GM21515 (cell line): ENCODE measurements at regions not wholly inside any gene's neighbourhood (a gene's known extent, or its start where the extent isn't known, plus 50 kb on each side); places are given as distances from the start of the nearest gene placed in this dataset.
"Not testable (repeated sequence)": the region's sequence is repeated elsewhere in the genome, so short reads cannot be mapped to it uniquely, and the experiment has no call there.

Experiments
- ATAC-seq: cut with Tn5 transposase; IDR thresholded peaks from one replicate; pipeline ENCODE4 v1.9.1; 2021; ENCODE audit not compliant: unreplicated experiment

DNA sequence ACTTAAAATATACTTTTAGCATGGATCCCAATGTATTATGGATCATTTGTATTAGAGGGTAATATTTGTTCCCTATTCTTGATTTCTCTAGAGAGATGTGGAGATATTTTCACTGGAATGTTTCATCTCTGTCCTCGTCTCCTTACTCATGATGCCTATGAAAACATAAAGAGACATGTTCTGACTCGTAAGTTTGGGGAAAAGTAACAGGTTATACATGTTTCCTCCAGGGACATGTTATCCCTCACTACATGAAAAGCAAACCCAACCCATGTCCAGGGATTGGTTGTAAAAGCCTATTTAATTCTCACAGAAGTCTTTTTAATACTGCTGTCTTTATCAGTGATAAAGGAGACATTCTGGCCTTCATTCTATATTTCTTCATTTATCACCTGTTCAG is 621.4 kb downstream of the GABRG1 start:
- no peak for ATAC-seq

DNA sequence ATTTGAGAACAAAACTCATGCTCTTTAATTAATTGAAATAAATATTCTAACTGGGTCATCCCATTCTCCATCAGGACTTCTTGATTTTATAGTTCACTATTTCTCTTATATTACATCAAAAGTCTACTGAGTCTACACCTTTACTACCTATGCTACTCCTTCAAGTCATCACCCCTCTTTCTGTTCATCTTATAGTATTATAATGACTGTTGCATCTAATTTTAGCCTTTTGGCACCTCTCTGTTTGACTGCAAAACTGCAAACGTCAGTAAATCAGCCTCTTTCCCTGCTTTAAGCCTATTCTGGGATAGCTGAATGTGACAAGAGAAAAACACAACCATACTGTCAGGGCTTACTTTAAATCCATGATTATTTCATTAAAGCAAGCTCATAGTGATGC is 639.1 kb downstream of the GABRG1 start:
- no peak for ATAC-seq

DNA sequence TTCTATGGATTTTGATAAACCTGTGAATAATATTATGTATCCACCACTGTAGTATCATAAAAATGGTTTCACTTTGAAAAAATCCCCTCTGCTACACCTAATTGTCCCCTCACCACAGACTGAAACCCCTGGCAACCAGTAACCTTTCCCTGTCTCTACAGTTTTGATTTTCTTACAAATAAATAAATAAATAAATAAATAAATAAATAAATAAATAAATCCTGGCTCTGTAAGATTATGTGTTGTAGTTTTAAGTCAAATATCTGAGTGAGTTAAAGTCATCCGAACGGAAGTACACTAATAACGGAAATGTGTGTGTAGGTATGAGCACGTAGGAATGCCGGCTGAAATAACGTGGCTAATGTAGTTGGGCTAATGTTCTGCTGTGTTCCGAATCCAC is 641.5 kb downstream of the GABRG1 start:
- no peak for ATAC-seq

DNA sequence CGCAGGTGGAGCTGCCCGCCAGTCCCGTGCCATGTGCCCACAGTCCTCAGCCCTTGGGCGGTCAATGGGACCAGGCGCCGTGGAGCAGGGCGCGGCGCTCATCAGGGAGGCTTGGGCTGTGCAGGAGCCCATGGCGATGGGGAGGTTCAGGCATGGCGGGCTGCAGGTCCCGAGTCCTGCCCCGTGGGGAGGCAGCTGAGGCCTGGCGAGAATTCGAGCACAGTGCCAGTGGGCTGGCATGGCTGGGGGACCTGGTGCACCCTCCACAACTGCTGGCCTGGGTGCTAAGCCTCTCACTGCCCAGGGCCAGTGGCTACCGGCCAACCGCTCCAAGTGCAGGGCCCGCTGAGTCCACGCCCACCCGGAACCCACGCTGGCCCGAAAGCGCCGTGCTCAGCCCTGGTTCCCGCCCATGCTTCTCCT is 646.5 kb downstream of the GABRG1 start:
- no peak for ATAC-seq

DNA sequence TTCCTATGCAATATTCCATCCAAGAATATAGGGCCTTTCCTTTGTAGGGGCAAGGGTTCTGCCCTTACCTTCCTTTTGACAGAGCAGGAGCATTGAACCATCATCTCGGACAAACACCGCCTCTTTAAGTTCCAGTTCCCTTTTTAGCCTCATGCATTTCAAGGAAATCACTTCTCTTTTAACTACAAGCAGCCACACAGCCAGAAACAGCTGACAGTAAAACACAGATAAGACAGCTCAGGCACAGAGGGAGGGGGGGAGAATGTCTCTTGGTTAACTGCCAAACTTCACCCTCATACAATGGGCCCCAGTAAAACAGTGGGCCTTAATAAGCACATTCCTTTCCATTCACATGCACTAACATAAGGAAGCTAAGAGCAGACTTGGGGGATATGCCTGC is 648.3 kb downstream of the GABRG1 start:
- no peak for ATAC-seq

DNA sequence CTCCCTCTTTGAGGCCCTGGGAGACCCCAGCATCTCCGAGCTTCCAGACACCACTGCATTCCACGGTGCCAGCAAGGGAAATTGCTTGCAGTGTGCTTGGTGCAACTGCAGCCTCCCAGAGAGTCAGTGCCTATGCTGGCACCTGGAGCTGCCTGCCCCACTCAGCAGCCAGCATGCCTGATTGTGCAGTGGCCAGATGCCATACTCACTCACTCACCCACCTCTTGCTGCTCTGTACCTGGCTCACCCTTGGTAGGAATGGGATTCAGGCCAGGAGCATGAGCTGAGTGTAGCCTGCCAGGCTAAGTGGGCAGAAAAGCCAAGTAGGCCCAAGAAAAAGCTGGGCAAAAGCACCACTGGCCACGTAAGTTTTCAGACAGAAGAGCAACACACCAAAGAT is 651.4 kb downstream of the GABRG1 start:
- ATAC-seq, result no peak

DNA sequence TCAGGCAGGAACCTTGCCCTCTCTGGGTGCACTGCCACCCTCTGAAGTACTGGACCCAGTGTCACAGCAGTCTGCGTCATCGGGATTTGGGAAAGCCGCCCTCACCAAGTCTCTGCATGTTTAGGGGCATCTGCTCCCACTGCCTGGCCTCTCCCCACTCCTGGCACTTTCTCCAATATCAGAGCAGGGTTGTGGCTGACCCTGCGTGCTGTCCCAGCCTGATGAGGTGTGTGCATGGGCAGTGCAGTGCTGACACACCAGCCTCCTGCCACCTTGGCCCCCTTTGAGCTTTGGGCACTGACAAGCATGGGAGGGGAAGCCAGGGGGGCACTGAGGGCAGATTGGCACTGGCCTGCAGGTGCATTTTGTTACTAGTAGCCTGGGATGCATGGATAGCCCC is 652.5 kb downstream of the GABRG1 start:
- ATAC-seq, result no peak

DNA sequence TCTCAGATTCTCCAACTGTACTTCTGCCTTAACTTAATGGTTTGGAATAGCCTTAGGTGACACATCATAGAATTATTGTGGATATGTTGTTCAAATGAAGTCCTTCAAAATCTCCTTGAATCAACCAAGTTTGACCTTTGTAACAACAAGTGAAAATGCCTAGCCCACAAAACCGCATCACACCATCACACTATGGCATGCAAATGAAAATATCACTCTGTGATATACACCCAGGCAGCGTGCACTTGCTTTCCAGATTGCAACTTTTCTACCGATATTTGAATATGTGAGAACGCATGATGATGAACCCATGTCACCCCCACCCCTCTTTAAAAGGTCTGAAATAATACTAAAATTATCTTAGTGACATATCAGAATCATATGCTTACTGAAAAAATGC is 656.7 kb downstream of the GABRG1 start:
- no peak for ATAC-seq

DNA sequence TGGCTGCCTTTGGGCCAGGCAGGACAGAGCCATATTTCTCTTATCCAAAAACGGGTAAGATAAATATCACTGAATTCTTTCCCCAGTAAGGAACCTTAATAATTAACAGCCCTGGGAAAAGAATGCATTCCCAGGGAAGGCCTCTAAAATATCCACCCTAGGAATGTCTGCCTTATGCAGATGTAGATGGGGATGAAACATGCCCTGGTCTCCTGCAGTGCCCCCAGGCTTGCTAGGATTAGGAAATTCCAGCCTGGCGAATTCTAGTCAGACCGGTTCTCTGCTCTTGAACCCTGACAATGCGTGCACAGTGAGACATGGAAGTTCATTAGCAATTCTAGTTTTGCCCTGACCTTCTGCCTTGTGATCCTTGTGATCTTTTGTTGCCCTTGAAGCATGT is 663.7 kb downstream of the GABRG1 start:
- not testable (repeated sequence) for ATAC-seq

DNA sequence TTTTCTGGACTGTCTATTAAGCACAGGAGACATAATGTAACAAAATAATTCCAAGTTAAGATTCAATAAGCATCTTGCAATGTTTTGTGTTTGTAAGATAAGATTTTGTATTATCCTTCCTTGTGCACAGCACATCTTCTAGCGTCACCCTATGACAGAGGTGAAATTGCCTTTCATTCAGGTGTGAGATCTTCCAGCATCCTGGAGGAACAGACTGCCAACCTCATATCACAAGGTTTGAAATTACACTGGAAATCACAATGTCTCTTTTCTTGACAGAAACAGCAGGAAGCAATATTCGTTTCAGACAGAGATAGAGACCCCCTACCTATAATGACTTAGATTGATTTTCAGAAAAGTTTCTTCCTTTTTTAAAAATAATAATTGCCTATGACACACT is 668.6 kb downstream of the GABRG1 start:
- no peak for ATAC-seq

DNA sequence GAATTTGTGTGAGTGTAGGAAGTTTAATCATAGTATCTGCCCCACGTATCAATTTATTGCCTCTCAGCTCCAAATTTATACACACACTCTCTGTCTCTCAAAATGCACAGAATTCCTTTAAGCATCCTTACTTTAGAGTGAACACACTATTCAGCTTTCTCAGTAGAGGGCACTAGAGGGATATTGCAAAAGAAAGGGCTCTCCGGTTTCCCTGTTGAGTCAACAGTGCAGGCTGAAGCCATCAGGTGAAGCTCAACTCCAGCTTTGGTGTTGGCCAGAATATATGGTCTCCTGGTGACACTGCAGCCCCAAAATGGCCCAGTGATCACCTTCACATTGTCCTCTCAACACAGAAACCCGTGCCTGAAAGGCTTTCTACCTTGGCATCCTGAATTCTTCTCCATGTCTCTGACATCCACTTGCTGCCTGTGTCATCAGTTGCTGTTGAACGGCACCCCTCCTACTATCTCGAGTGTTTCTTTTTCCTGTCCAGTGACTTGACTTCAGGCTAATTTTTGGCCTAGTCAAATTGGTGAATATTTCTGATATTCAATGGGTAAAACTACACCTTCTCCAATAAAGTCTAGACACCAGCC is 670.5 kb downstream of the GABRG1 start:
- no peak for ATAC-seq

DNA sequence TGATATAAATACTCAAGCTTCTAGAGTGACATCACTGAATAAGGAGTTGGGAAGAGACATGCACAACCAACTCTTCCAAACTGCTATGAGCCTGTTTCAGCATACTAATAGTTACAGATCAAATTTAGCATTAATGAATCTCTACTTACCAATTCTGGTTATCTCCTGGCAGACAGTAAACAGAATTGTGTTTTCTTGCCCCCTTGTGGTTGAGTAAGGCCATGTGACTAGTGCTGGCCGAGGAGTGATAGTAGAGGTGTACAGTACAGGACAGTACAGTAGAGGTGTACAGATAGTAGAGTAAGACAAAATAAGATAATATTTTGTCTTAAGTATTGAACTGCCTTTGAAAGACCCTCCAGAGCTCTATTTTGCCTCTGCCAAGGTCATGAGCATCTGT is 681.4 kb downstream of the GABRG1 start:
- ATAC-seq, result no peak

DNA sequence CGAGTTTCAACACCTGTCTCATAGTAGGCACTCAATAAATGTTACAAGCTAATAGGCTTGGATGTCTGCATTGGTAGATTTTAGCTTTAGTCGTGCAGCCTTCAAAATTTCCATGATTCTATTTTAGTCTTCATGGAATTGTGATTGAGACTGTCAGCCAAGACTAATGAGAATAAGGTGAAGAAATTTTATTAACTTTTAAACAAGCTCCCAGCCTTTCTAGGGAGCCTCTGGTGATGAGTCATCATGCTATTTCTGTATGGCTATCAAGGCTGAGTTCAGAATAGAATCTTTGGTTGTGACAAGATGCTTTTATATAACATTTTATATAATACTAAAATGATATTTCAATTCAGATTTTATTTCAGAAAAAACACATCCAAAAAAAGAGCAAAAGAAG is 685.8 kb downstream of the GABRG1 start:
- no peak for ATAC-seq

DNA sequence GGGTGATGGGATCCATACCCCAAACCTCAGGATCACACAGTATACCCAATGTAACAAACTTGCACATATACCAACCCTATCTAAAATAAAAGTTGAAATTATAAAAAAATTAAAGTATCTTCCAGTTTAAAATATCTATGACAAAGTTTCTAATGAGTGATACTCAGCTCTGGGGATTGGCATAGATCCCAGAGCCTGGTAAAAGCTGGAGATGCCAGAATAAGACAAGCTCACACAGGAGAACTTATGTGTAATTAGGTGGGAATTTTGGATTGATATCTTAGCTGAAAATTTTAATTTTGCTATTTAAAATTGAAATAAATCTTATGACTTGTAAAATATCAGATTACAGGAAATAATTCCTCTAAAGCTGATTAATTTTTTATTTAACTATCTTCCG is 686.5 kb downstream of the GABRG1 start:
- ATAC-seq, result no peak

DNA sequence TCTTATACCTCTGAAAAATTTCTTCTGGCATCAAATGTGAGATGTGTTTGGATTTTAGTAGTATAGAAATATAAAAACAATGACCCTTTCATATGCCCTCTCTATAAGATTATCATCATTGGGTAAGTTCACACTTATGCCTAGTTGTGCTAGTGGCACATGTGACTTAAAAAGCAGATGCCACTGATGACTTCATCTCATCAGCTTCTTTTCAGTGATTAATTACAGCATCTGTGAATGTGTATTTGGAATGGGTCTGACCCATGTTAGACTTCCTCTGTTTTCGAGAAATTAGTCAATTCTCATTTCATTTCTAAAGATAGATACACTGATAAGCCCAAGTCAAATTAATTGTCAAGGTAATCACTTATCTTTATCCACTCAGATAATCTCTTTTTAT is 698.7 kb downstream of the GABRG1 start:
- no peak for ATAC-seq

DNA sequence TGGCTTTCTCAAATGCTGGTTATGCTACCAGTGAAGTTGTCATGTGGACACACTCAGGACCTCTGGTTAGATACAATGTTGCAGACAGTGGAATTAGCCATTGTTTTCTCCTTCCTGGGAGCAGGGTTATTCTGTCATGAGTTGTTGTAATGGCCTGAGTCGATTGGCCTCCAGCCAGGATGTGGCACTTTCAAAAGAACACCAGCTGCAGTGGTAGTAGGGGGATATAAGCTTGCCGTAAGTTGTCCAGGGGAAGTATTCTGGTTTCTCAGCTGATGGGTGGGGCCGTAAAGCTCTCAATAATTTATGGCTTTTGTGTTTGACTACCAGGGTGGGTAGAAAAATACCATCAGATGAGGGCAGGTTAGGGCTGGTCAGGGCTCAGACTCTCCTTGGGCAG is 697.5 kb upstream of the GNPDA2 start:
- ATAC-seq, result no peak

DNA sequence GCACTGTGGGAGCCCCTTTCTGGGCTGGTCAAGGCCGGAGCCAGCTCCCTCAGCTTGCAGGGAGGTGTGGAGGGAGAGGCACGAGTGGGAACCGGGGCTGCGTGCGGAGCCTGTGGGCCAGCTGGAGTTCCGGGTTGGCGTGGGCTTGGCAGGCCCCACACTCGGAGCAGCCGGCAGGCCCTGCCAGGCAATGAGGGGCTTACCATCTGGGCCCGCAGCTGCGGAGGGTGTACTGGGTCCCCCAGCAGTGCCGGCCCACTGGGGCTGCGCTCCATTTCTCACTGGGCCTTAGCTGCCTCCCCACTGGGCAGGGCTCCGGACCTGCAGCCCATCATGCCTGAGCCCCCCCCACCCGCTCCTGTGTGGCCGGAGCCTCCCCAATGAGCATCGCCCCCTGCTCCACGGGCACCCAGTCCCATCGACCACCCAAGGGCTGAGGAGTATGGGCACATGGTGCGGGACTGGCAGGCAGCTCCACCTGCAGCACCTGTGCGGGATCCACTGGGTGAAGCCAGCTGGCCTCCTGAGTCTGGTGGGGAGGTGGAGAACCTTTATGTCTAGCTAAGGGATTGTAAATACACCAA is 693.8 kb upstream of the GNPDA2 start:
- ATAC-seq, result not testable (repeated sequence)

DNA sequence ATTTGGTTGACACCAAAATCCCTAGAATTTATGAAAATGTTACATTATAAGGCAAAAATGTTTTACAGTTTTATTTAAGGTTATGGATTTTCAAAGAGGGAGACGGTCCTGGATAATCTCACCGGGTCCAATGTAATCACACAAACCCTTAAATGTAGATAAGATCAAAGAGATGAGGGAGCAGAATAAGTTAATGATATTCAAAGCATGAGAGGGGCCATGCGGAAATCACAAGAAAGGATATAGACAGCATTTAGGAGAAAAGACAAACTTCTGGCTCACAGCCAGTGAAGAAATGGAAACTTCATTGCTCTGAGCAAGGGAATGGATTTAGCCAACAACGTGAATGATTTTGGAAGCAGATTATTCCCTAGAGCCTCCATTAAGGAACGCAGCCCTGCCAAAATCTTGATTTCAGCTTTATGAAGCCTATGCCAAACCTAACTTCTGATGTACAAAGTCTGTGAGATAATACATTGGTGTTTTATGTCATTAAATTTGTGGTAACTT is 684.4 kb upstream of the GNPDA2 start:
- no peak for ATAC-seq

DNA sequence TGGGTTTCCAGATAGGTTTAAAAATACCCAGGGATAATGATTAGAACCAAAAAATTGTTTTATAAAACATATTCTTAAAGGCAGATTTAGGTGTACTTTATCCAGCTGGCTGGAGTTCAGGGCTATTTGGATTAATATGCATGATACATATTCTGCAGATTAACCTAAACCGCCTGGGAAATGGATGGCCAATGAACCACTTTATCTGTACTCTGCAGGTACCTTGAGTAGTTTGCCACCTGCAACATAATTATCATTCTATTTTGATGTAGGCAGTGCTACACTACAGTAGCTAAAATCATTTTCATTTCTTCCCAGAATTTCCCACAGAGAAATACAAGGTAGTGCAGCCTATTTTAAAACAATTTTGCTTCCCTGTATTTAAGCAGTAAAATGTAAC is 683.2 kb upstream of the GNPDA2 start:
- no peak for ATAC-seq

DNA sequence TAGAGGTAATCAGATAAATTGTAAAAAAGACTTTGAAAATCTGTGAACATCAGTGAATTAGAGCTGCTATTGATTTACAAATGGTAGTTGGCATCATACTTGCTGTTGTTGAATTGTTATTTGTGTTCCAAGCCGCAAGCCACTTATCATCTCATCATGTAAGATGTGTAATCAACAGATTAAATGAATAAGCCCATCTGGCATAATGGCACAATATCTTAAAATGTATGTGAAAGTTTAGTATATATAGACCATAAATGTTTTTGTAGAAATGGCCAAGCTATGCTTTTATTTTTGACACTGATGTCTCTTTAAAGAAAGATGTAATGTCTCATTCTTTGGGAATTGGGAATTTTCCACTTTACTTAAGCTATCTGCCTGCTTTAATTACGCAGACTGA is 682.6 kb upstream of the GNPDA2 start:
- no peak for ATAC-seq

DNA sequence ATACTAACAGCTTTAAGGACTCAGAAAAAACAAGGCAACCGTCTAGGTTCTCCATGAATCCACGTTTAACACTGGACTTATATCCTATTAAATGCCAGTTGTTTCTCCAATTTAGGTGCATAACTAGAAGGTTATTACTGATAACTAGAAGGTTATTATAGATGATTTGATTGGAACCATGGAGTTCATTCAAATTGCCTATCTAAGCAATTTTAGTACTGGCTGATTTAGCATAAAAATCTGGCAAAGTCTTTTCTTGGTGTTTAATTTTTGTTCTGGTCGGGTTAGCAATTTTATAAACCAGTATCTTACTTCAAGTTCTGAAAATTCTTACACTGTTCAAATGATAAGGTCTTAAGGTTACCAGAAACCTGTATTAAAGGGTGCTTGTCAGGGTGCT is 672.8 kb upstream of the GNPDA2 start:
- no peak for ATAC-seq

DNA sequence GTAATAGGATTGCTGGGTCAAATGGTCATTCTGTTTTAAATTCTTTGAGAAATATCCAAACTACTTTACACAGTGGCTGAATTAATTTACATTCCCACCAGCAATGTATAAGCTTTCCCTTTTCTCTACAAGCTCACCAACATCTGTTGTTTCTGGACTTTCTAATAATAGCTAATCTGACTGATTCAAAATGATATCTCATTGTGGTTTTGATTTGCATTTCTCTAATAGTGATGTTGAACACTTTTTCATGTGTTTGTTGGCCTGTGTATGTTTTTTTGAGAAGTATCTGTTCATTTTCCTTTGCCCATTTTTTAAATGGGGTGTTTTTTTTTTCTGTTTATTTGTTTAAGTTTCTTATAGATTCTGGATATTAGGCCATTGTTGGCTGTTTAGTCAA is 659.0 kb upstream of the GNPDA2 start:
- ATAC-seq, result no peak

DNA sequence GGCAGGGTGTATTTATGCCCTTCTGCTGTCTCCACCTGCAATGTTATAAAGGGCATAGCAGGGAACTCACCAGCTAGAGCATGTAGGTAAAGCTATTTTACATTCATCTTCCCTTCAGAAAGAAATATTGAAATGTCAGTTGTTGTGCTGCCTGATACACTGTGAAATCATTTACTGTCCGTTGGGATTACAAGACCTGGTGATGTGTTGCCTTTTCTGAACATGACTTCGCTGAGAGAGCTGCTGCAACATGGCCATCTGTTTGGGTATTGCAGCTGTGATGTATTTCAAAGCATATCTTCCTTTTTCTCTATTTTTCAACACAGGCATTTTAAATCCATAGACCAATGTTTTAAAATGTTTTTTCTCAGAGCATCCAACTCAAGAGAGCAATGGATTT is 644.1 kb upstream of the GNPDA2 start:
- no peak for ATAC-seq
